ENCODE measurements at regions not wholly inside any gene's neighbourhood (a gene's known extent, or its start where the extent isn't known, plus 50 kb on each side); places are given as distances from the start of the nearest gene placed in this dataset.
A peak's percentile ranks its signal among the peaks of the same experiment; 100 is the strongest.

- no peak for TF ChIP-seq POLR2A (IDR thresholded peaks at IDR 0.05)
- Histone ChIP-seq H3K4me1 (no peaks in the 10 kb centered on the region), H3K27me3 (no peaks in the 10 kb centered on the region), H3K36me3 (ENCODE audit: low read depth, missing control alignments) (no peaks in the 10 kb centered on the region), H3K27ac (no peak overlapping the region), H3K4me3 (no peak overlapping the region), H3K9me3 (no peaks in the 10 kb centered on the region)
- intact Hi-C loops (cut with DNase I; ENCODE audit: low total_unique reads) = no loop called here
- no peak for DNase-seq
- 33 to 53% methylated on average over 1 of the region's 1 CpG for WGBS, 2 donors
These were observed 629.2 kb upstream of the AGTR1 start for GRCh38 chr3:148068466-148068865.

GRCh38 chr3:148070041-148070440 is 627.7 kb upstream of the AGTR1 start:
- H3K9me3 ChIP-seq = no peaks in the 10 kb centered on the region
- H3K27ac ChIP-seq = no peak overlapping the region
- WGBS, 2 donors = 77 to 89% methylated on average over 3 of the region's 3 CpGs
- no peaks in the 10 kb centered on the region for H3K36me3 ChIP-seq (ENCODE audit: low read depth, missing control alignments)
- intact Hi-C loops (cut with DNase I; ENCODE audit: low total_unique reads) = no loop called here
- no peak for TF ChIP-seq POLR2A (IDR thresholded peaks at IDR 0.05)
- TF ChIP-seq, protein P1, sequence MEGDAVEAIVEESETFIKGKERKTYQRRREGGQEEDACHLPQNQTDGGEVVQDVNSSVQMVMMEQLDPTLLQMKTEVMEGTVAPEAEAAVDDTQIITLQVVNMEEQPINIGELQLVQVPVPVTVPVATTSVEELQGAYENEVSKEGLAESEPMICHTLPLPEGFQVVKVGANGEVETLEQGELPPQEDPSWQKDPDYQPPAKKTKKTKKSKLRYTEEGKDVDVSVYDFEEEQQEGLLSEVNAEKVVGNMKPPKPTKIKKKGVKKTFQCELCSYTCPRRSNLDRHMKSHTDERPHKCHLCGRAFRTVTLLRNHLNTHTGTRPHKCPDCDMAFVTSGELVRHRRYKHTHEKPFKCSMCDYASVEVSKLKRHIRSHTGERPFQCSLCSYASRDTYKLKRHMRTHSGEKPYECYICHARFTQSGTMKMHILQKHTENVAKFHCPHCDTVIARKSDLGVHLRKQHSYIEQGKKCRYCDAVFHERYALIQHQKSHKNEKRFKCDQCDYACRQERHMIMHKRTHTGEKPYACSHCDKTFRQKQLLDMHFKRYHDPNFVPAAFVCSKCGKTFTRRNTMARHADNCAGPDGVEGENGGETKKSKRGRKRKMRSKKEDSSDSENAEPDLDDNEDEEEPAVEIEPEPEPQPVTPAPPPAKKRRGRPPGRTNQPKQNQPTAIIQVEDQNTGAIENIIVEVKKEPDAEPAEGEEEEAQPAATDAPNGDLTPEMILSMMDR (IDR thresholded peaks at IDR 0.05) = no peak
- no peaks in the 10 kb centered on the region for H3K27me3 ChIP-seq
- no peaks in the 10 kb centered on the region for H3K4me1 ChIP-seq
- H3K4me3 ChIP-seq = no peak overlapping the region
- DNase-seq = no peak

DNA sequence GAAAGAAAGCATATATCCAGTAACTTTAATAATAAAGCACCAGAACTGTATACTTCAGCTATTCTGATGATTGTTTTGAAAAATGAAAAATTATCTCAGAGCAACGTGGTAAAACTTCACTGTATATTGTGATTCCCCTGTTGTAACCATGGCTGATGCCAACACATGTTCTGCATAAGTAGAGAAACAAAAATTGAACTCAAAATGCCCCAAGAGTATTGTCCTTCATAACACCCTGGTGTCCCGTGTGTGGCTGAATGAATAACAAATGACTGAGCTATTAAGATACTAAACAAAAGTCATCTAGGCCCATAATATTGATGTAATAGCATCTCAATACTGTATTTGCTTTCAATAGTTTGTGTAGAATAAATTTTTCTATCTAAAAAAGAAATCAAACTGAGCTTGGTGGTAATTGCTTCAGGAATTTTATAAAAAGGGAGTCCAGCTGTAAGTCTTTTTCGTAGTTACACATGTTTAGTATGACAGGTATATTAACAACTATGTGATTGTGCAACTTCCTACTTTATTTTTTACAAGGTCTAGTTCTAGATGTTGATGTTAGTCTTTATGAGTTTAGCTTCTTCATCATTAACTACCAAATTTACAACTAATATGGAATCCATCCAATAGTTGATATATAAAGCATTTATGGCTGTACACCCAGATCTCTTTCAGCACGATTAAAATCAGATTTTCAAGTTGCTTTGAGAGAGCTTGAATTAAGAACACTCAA is 623.8 kb upstream of the AGTR1 start:
- intact Hi-C loops (cut with DNase I; ENCODE audit: low total_unique reads) = no loop called here
- Histone ChIP-seq H3K4me3 (no peak overlapping the region), H3K4me1 (no peaks in the 10 kb centered on the region), H3K9me3 (no peaks in the 10 kb centered on the region), H3K27me3 (no peaks in the 10 kb centered on the region), H3K36me3 (ENCODE audit: low read depth, missing control alignments) (no peaks in the 10 kb centered on the region), H3K27ac (no peak overlapping the region)
- no peak for DNase-seq
- WGBS, 2 donors = 79 to 83% methylated on average over 4 of the region's 4 CpGs
- TF ChIP-seq POLR2A (IDR thresholded peaks at IDR 0.05) = no peak
- TF ChIP-seq, protein P1 (IDR thresholded peaks at IDR 0.05) = no peak

DNA sequence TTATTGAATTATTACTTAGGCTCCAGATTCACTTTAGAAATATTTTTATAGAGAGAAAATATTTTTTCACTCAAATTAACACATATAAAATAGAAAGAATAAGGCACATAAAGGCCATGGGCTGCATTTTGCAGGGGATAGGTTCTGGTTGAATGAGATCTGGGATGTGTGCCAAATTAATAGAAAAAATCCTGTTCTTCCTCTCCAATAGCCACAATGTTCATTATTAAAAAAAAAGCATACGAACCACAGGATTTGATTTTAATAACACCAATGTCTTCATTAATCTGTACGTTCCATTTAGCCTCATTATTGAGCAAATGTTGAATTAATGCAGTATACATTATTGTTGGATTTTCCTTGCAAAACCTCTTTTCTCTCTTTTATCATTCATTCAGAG is 622.8 kb upstream of the AGTR1 start:
- intact Hi-C loops (cut with DNase I; ENCODE audit: low total_unique reads) = no loop called here
- DNase-seq = no peak
- TF ChIP-seq, protein P1 (IDR thresholded peaks at IDR 0.05) = no peak
- TF ChIP-seq POLR2A (IDR thresholded peaks at IDR 0.05) = no peak
- Histone ChIP-seq H3K4me1 (no peaks in the 10 kb centered on the region), H3K4me3 (no peak overlapping the region), H3K36me3 (ENCODE audit: low read depth, missing control alignments) (no peaks in the 10 kb centered on the region), H3K9me3 (no peaks in the 10 kb centered on the region), H3K27me3 (no peaks in the 10 kb centered on the region), H3K27ac (no peak overlapping the region)
- WGBS, 2 donors = 74 to 89% methylated on average over 2 of the region's 2 CpGs

- Histone ChIP-seq H3K4me3 (no peak overlapping the region), H3K9me3 (no peaks in the 10 kb centered on the region), H3K4me1 (no peaks in the 10 kb centered on the region), H3K27ac (no peak overlapping the region), H3K27me3 (no peaks in the 10 kb centered on the region), H3K36me3 (ENCODE audit: low read depth, missing control alignments) (no peaks in the 10 kb centered on the region)
- DNase-seq = peak; percentile 17
- no peak for TF ChIP-seq POLR2A (IDR thresholded peaks at IDR 0.05)
- TF ChIP-seq, protein P1 (IDR thresholded peaks at IDR 0.05) = peak in 2 of 3 experiments; percentile 13 to 32
- 66 to 70% methylated on average over 5 of the region's 5 CpGs for WGBS, 2 donors
- intact Hi-C loops (cut with DNase I; ENCODE audit: low total_unique reads) = no loop called here
These were observed 621.7 kb upstream of the AGTR1 start for GRCh38 chr3:148075771-148076716.
